OCI-LY1 (cell line): ENCODE measurements at regions not wholly inside any gene's neighbourhood (a gene's known extent, or its start where the extent isn't known, plus 50 kb on each side); places are given as distances from the start of the nearest gene placed in this dataset.

ENCODE experiments used
- H2AFZ ChIP-seq: fragments of 200-600 bp; sonication (generic), shearing (Covaris generic); 2 replicates; pipeline ENCODE4 v1.6.0; 2014; ENCODE audit warnings: antibody characterized with exemption, mild to moderate bottlenecking, low read length
- H3F3A ChIP-seq: fragments of 200-600 bp; sonication (generic), shearing (Covaris generic); 2 replicates; pipeline ENCODE4 v1.6.0; 2014; ENCODE audit warnings: mild to moderate bottlenecking, antibody characterized with exemption, low read length, moderate library complexity; ENCODE audit not compliant: insufficient read depth
- H3K27ac ChIP-seq: fragments of 200-600 bp; sonication (generic); 2 replicates; pipeline ENCODE4 v1.5.1; 2014; ENCODE audit warnings: low read length, mixed run types, mild to moderate bottlenecking, low read depth; ENCODE audit not compliant: poor library complexity, severe bottlenecking
- H3K27me3 ChIP-seq: fragments of 200-600 bp; sonication (generic); 2 replicates; pipeline ENCODE4 v1.6.0; 2014; ENCODE audit warnings: antibody characterized with exemption, mild to moderate bottlenecking, low read length, moderate library complexity; ENCODE audit not compliant: insufficient read depth
- H3K36me3 ChIP-seq: fragments of 200-600 bp; sonication (generic); 2 replicates; pipeline ENCODE4 v1.6.1; 2014; ENCODE audit warnings: mild to moderate bottlenecking, antibody characterized with exemption, low read length, moderate library complexity, mixed read lengths; ENCODE audit not compliant: insufficient read depth
- H3K4me1 ChIP-seq: fragments of 200-600 bp; sonication (generic); 2 replicates; pipeline ENCODE4 v1.5.1; 2014; ENCODE audit warnings: mild to moderate bottlenecking, low read length, moderate library complexity; ENCODE audit not compliant: insufficient read depth, severe bottlenecking
- H3K4me2 ChIP-seq: fragments of 200-600 bp; sonication (generic), shearing (Covaris generic); 2 replicates; pipeline ENCODE4 v1.6.1; 2014; ENCODE audit warnings: low read length
- H3K4me3 ChIP-seq: fragments of 200-600 bp; sonication (generic); 2 replicates; pipeline ENCODE4 v1.5.1; 2014; ENCODE audit warnings: low read length, low read depth, mild to moderate bottlenecking, mixed read lengths; ENCODE audit not compliant: poor library complexity, severe bottlenecking
- H3K79me2 ChIP-seq: fragments of 200-600 bp; shearing (Covaris generic); 2 replicates; pipeline ENCODE4 v1.6.1; 2016; ENCODE audit warnings: mixed run types, low read length, mixed read lengths; ENCODE audit not compliant: insufficient read depth
- H3K9ac ChIP-seq: fragments of 200-600 bp; sonication (generic), shearing (Covaris generic); 2 replicates; pipeline ENCODE4 v1.6.1; 2014; ENCODE audit warnings: mild to moderate bottlenecking, low read length, mixed read lengths
- H3K9me2 ChIP-seq: fragments of 200-600 bp; sonication (generic), shearing (Covaris generic); 2 replicates; pipeline ENCODE4 v1.6.1; 2014; ENCODE audit warnings: low read depth, mild to moderate bottlenecking, low read length, mixed read lengths
- H3K9me3 ChIP-seq: fragments of 200-600 bp; shearing (Covaris generic); 2 replicates; pipeline ENCODE4 v1.6.1; 2014; ENCODE audit warnings: low read length, mixed read lengths
- H4K20me1 ChIP-seq: fragments of 200-600 bp; sonication (generic), shearing (Covaris generic); 2 replicates; pipeline ENCODE4 v1.6.0; 2016; ENCODE audit warnings: mild to moderate bottlenecking, low read length; ENCODE audit not compliant: insufficient read depth
- CTCF ChIP-seq: fragments of 200-600 bp; sonication (generic), shearing (Covaris generic); IDR thresholded peaks from 2 replicates; pipeline ENCODE4 v1.5.1; 2017; ENCODE audit warnings: mild to moderate bottlenecking, antibody characterized with exemption, low read length, moderate library complexity, mixed read lengths
- EZH2 ChIP-seq: fragments of 200-600 bp; sonication (generic), shearing (Covaris generic); IDR thresholded peaks from 2 replicates; pipeline ENCODE4 v1.8.0; 2017; ENCODE audit warnings: borderline replicate concordance, mixed run types, mild to moderate bottlenecking, antibody characterized with exemption, low read length, moderate library complexity, mixed read lengths

GRCh38 chr14:34222867-34223266 is 239.2 kb downstream of the SPTSSA start:
- no peaks in the 10 kb centered on the region for H3K79me2 ChIP-seq
- H3K36me3 ChIP-seq = no peaks in the 10 kb centered on the region
- no peak overlapping the region for H3K9ac ChIP-seq
- H3K9me3 ChIP-seq = no peaks in the 10 kb centered on the region
- H3K9me2 ChIP-seq = no peaks in the 10 kb centered on the region
- H2AFZ ChIP-seq = no peak overlapping the region
- H3K27ac ChIP-seq = no peak overlapping the region
- H3K4me3 ChIP-seq = no peak overlapping the region
- TF ChIP-seq EZH2 (no peak), CTCF (no peak)
- H4K20me1 ChIP-seq = no peaks in the 10 kb centered on the region
- no peaks in the 10 kb centered on the region for H3K4me1 ChIP-seq
- no peaks in the 10 kb centered on the region for H3F3A ChIP-seq
- no peak overlapping the region for H3K4me2 ChIP-seq
- H3K27me3 ChIP-seq = no peaks in the 10 kb centered on the region

GRCh38 chr14:34222122-34222521 is 239.9 kb downstream of the SPTSSA start:
- H2AFZ ChIP-seq = no peak overlapping the region
- no peak overlapping the region for H3K4me2 ChIP-seq
- H3K27me3 ChIP-seq = no peaks in the 10 kb centered on the region
- no peaks in the 10 kb centered on the region for H3K9me3 ChIP-seq
- no peaks in the 10 kb centered on the region for H3K9me2 ChIP-seq
- no peak for TF ChIP-seq EZH2
- TF ChIP-seq CTCF = no peak
- no peaks in the 10 kb centered on the region for H3K4me1 ChIP-seq
- no peak overlapping the region for H3K27ac ChIP-seq
- no peaks in the 10 kb centered on the region for H4K20me1 ChIP-seq
- H3K79me2 ChIP-seq = no peaks in the 10 kb centered on the region
- no peak overlapping the region for H3K9ac ChIP-seq
- H3F3A ChIP-seq = no peaks in the 10 kb centered on the region
- no peaks in the 10 kb centered on the region for H3K36me3 ChIP-seq
- H3K4me3 ChIP-seq = no peak overlapping the region

GRCh38 chr14:34220921-34221320 is 241.1 kb downstream of the SPTSSA start:
- no peaks in the 10 kb centered on the region for H3K9me3 ChIP-seq
- no peak overlapping the region for H3K9ac ChIP-seq
- TF ChIP-seq EZH2 (no peak), CTCF (no peak)
- H3K27ac ChIP-seq = no peak overlapping the region
- no peaks in the 10 kb centered on the region for H3K36me3 ChIP-seq
- H3F3A ChIP-seq = no peaks in the 10 kb centered on the region
- H2AFZ ChIP-seq = no peak overlapping the region
- no peaks in the 10 kb centered on the region for H3K79me2 ChIP-seq
- no peak overlapping the region for H3K4me3 ChIP-seq
- no peak overlapping the region for H3K4me2 ChIP-seq
- no peaks in the 10 kb centered on the region for H3K9me2 ChIP-seq
- H3K27me3 ChIP-seq = no peaks in the 10 kb centered on the region
- no peaks in the 10 kb centered on the region for H4K20me1 ChIP-seq
- no peaks in the 10 kb centered on the region for H3K4me1 ChIP-seq
